Mucosa of descending colon (tissue), 3 donors: ENCODE measurements at regions not wholly inside any gene's neighbourhood (a gene's known extent, or its start where the extent isn't known, plus 50 kb on each side); places are given as distances from the start of the nearest gene placed in this dataset.
A peak's percentile ranks its signal among the peaks of the same experiment; 100 is the strongest.

Source experiments
- ATAC-seq: fragments of 200-7000 bp; cut with Tn5 transposase; one replicate; pipeline ENCODE4 v1.9.1; 2020; ENCODE audit warnings: mild to moderate bottlenecking, moderate library complexity
- DNase-seq, 3 donors: peaks; one replicate each; pipeline ENCODE4 v3.0.0-alpha.2; 2020
- H3K36me3 ChIP-seq: fragments of 200-600 bp; one replicate; pipeline ENCODE4 v1.8.0; 2021; ENCODE audit warnings: low read depth, mild to moderate bottlenecking
- H3K4me1 ChIP-seq: fragments of 200-600 bp; one replicate; pipeline ENCODE4 v1.8.0; 2021; ENCODE audit warnings: low read depth, mild to moderate bottlenecking
- H3K4me3 ChIP-seq: fragments of 200-600 bp; one replicate; pipeline ENCODE4 v1.8.0; 2021; ENCODE audit warnings: mild to moderate bottlenecking
- H3K9me3 ChIP-seq: fragments of 200-600 bp; one replicate; pipeline ENCODE4 v1.8.0; 2021; ENCODE audit warnings: mild to moderate bottlenecking
- intact Hi-C, 2 donors: fragments of 100-400 bp; cut with DNase I in 1 of 2; cut with micrococcal nuclease in 1 of 2; formaldehyde crosslinking; loops; one replicate each; pipeline versions ENCODE4 v1.11.0 to v1.11.1; 2022; cut with DNase I, micrococcal nuclease
- TF ChIP-seq, protein P1 (sequence below): fragments of 200-600 bp; IDR thresholded peaks from one replicate; pipeline ENCODE4 v1.8.0; 2022; ENCODE audit warnings: antibody characterized with exemption, mild to moderate bottlenecking
- donor health status: DM: no; HTN: no; CAD: no; lungs with moderate emphysema.
- donor health status: DM: no; HTN: no; CAD: no.
- donor health status: DM: no; HTN: yes; CAD: no.

DNA sequence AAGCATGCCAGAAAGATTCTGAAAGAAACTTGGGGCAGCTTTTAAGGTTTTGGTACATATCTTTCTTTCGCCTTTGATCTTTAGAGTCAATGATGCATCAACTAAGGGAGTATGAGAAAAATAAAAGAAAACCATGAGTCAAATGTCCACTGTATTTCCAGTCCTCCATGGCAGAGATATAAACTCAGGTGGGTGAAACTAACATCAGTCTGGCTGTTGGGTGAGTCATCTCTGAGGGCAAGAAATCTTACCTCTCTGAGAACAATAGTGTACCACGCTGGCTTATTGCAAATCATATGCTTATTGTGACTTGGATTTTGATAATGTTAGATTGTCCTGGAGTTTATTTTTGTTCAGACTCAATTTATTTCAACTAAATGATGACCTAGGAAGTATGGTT is 521.0 kb downstream of the PLCL1 start:
- Histone ChIP-seq H3K4me3 (no peak overlapping the region), H3K9me3 (no peaks in the 10 kb centered on the region), H3K4me1 (no peaks in the 10 kb centered on the region), H3K36me3 (no peaks in the 10 kb centered on the region)
- TF ChIP-seq, protein P1, sequence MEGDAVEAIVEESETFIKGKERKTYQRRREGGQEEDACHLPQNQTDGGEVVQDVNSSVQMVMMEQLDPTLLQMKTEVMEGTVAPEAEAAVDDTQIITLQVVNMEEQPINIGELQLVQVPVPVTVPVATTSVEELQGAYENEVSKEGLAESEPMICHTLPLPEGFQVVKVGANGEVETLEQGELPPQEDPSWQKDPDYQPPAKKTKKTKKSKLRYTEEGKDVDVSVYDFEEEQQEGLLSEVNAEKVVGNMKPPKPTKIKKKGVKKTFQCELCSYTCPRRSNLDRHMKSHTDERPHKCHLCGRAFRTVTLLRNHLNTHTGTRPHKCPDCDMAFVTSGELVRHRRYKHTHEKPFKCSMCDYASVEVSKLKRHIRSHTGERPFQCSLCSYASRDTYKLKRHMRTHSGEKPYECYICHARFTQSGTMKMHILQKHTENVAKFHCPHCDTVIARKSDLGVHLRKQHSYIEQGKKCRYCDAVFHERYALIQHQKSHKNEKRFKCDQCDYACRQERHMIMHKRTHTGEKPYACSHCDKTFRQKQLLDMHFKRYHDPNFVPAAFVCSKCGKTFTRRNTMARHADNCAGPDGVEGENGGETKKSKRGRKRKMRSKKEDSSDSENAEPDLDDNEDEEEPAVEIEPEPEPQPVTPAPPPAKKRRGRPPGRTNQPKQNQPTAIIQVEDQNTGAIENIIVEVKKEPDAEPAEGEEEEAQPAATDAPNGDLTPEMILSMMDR = no peak
- ATAC-seq (peak; percentile 65), DNase-seq (no peak)
- intact Hi-C loops = no loop called here

DNA sequence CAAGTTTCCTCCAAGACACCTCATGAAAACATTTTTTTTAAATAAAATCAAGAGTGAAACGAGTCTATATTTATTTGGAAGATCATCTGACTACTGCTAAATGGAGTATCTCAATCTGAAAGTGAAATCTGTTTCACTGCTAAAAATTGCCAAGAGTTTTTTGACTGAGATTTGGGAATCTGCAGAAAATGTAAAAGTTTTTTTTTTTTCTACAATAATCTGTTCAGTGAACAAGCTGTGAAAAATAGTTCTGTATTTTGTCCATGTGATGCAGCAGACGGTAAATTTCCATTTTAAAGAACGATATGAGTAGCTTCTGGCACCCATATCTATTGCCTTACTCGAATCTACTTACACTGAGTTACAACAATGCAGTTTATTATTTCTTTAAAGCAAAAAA is 519.7 kb downstream of the PLCL1 start:
- Histone ChIP-seq H3K4me1 (no peaks in the 10 kb centered on the region), H3K4me3 (no peak overlapping the region), H3K9me3 (no peaks in the 10 kb centered on the region), H3K36me3 (no peaks in the 10 kb centered on the region)
- TF ChIP-seq, protein P1 = no peak
- ATAC-seq = no peak
- no peak for DNase-seq
- intact Hi-C loops = no loop called here

GRCh38 chr2:198322275-198322674 is 517.9 kb downstream of the PLCL1 start:
- intact Hi-C loops = no loop called here
- no peaks in the 10 kb centered on the region for H3K9me3 ChIP-seq
- TF ChIP-seq, protein P1 = no peak
- no peak overlapping the region for H3K4me3 ChIP-seq
- ATAC-seq = no peak
- DNase-seq = no peak
- H3K36me3 ChIP-seq = no peaks in the 10 kb centered on the region
- no peaks in the 10 kb centered on the region for H3K4me1 ChIP-seq

- Histone ChIP-seq H3K4me3 (no peak overlapping the region), H3K36me3 (no peaks in the 10 kb centered on the region), H3K9me3 (no peaks in the 10 kb centered on the region), H3K4me1 (no peaks in the 10 kb centered on the region)
- TF ChIP-seq, protein P1 = no peak
- intact Hi-C loops = no loop called here
- no peak for ATAC-seq
- DNase-seq = no peak
These were observed 517.2 kb downstream of the PLCL1 start for GRCh38 chr2:198321522-198322088.

DNA sequence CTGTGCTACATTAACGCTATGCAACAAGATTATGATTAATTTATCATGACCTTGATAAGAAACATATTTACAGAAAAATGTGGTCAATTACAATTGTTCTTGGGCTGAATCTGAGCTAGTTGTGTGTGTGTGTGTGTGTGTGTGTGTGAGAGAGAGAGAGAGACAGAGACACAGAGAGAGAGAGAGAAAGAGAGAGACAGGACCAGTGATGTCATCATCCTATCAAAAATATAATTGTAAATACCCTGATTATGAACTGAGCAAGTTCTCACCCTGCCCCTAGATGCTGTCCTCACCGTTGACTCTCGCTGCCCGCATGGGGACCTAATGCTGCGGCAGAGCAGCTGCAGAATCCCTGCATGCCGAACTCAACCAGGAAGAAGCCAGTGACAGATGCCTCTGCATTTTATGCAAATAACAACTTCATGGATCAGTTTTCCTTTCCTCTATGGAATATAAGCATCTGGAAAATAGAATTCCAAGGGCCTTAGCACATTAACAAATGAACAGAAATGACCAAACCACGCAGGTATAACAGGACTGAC is 512.5 kb downstream of the PLCL1 start:
- ATAC-seq (peak; percentile 62), DNase-seq (peak; percentile 59 to 71 (median 59))
- Histone ChIP-seq H3K4me3 (no peak overlapping the region), H3K4me1 (peaks cover 8% of the 10 kb centered on the region), H3K36me3 (no peaks in the 10 kb centered on the region), H3K9me3 (no peaks in the 10 kb centered on the region)
- TF ChIP-seq, protein P1 = no peak
- intact Hi-C loops = loop anchor here in 1 of 2 donors (10.0 kb wide), 1 partner anchor 1148 kb away; no protein-coding TSS in a partner anchor
